Pancreas (tissue), 10 donors: ENCODE measurements at regions not wholly inside any gene's neighbourhood (a gene's known extent, or its start where the extent isn't known, plus 50 kb on each side); places are given as distances from the start of the nearest gene placed in this dataset.
A peak's percentile ranks its signal among the peaks of the same experiment; 100 is the strongest.

ENCODE experiments used
- ATAC-seq, 4 donors: fragments of 200-7000 bp; cut with Tn5 transposase; one replicate each; pipeline versions ENCODE4 v1.8.0 to v1.9.1; 2020; ENCODE audit warnings: mild to moderate bottlenecking in 4 of 4, moderate library complexity in 4 of 4
- DNase-seq, 6 donors: peaks; one replicate each; pipeline ENCODE4 v3.0.0-alpha.2; 2020
- FAIRE-seq: peaks from 2 replicates; lab custom pipeline; 2012; peaks lifted over from hg19 to GRCh38; lab: Jason Lieb, UNC
- H3K27ac ChIP-seq, 4 donors: fragments of 200-600 bp; sonication (generic); 1 replicate in 3 of 4; 2 replicates in 1 of 4; pipeline versions ENCODE4 v1.5.0 to v1.8.0; 2020
- H3K27me3 ChIP-seq, 4 donors: fragments of 200-600 bp; one replicate each; pipeline ENCODE4 v1.8.0; 2021
- H3K36me3 ChIP-seq, 3 donors: fragments of 200-600 bp; sonication (generic) in 1 of 3; one replicate each; pipeline versions ENCODE4 v1.5.0 to v1.8.0; 2020 to 2021
- H3K4me1 ChIP-seq, 3 donors: fragments of 200-600 bp; one replicate each; pipeline ENCODE4 v1.8.0; 2021
- H3K4me3 ChIP-seq, 4 donors: fragments of 200-600 bp; sonication (generic) in 2 of 4; one replicate each; pipeline versions ENCODE4 v1.5.0 to v1.8.0; 2020 to 2021
- H3K9me3 ChIP-seq, 4 donors: fragments of 200-600 bp; one replicate each; pipeline ENCODE4 v1.8.0; 2021
- WGBS, 2 donors: extraction: QIAGEN DNeasy Blood & Tissue Kit; methylation state at CpG; one replicate each; pipeline ENCODE4 v1.1.7; 2013; 5-methylcytosine and 5-hydroxymethylcytosine counted together
- intact Hi-C, 3 donors: fragments of 100-400 bp; cut with DNase I; formaldehyde crosslinking; loops; one replicate each; pipeline versions ENCODE4 v1.11.1 to v1.14.2; 2022
- TF ChIP-seq, protein P1 (sequence below), 4 donors: fragments of 200-600 bp; sonication (generic) in 3 of 4; IDR thresholded peaks; one replicate each; pipeline versions ENCODE4 v1.5.0 to v1.8.0; 2021; ENCODE audit warnings: antibody characterized with exemption in 4 of 4
- donor health status: healthy with polysubstance abuse.
- donor health status: DM: no; HTN: no; CAD: no; lungs with moderate emphysema.
- donor health status: DM: no; HTN: no; CAD: no.
- donor health status: control.
- donor health status: control.
- donor health status: Bipolar disorder and iron deficiency.
- donor health status: DM: yes; HTN: yes; CAD: no.
- donor health status: DM: no; HTN: no; CAD: no.
- donor health status: DM: no; HTN: no; CAD: no.
- donor health status: DM: yes; HTN: yes; CAD: no.

DNA sequence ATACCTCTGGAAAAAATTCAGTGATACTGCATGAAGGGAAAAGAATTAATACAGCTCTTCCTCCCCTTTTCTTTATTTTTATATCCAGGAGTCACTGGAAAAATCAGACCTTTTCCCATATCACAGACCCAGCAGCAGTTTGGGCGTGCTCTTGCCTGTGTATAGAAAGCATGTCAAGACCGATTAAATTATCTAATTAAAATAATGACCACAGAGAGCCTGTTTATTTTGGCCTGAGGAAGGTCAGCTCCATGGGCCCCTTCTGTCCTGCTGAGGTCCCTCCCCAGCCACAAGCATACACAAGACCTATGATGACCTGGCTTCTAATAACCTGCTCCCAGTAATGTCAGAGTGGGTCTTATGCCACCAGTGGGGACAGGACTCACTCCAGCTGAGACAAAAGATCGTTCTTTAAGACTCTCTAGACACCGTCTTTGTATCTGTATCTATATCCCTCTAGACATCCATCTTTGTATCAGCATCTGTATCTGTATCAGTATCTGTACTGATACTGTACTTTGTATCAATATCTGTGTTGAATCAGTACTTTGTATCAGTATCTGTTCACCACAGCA is 147.8 kb downstream of the VAPA start:
- Histone ChIP-seq H3K9me3 (no peaks in the 10 kb centered on the region), H3K4me1 (peaks cover 0 to 11% (median 0%) of the 10 kb centered on the region in 3 donors), H3K27ac (no peak overlapping the region), H3K36me3 (no peaks in the 10 kb centered on the region), H3K27me3 (no peaks in the 10 kb centered on the region), H3K4me3 (no peak overlapping the region)
- FAIRE-seq (no peak), ATAC-seq (no peak), DNase-seq (no peak)
- TF ChIP-seq, protein P1, sequence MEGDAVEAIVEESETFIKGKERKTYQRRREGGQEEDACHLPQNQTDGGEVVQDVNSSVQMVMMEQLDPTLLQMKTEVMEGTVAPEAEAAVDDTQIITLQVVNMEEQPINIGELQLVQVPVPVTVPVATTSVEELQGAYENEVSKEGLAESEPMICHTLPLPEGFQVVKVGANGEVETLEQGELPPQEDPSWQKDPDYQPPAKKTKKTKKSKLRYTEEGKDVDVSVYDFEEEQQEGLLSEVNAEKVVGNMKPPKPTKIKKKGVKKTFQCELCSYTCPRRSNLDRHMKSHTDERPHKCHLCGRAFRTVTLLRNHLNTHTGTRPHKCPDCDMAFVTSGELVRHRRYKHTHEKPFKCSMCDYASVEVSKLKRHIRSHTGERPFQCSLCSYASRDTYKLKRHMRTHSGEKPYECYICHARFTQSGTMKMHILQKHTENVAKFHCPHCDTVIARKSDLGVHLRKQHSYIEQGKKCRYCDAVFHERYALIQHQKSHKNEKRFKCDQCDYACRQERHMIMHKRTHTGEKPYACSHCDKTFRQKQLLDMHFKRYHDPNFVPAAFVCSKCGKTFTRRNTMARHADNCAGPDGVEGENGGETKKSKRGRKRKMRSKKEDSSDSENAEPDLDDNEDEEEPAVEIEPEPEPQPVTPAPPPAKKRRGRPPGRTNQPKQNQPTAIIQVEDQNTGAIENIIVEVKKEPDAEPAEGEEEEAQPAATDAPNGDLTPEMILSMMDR (IDR thresholded peaks at IDR 0.05) = no peak
- intact Hi-C loops = no loop called here
- 64 to 71% methylated on average over 4 of the region's 4 CpGs for WGBS, 2 donors

DNA sequence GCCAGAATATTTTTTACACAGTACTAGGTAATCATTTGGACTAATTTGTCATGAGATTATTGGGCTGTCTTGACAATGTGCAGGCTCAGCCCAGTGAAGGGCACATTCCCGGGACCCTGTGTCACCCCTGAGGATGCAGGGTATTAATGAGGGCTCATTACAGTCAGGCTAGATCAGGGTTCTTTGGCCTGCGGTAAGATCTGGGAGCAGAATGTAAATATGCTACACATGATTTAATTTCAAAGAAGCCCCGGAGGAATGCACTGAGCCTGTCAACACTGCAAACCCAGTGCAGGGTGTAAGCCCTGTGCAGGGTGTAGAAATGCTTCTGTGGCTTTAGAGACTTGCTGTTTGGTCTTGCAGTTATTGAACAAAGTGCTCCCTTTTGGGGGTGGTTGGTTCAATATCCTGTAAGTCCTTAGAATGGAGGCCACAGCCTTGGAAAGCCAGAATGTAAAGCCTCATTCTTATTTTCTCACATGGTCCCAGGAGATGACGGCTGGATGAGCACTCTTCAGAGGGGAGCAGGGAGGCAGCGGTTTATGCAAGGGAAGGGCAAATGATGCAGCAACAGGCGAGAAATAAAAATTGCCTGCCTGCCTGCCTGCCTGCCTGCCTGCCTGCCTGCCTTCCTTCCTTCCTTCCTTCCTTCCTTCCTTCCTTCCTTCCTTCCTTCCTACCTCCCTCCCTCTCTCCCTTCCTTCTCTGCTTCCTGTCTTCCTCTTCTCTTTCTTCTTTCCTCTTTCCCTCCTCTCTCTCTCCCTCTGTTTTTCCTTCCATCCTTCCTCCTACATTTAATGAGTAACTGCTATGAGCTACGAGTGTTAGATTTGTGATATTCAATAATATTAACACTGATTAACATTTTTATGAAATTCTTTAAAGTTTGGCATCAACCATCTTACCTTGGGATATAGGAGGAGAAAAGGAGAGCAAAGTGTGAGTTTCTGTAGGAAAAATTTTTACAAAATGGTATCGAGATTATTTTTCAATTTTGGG is 148.8 kb downstream of the VAPA start:
- intact Hi-C loops = no loop called here
- no peak overlapping the region for H3K4me3 ChIP-seq
- no peaks in the 10 kb centered on the region for H3K9me3 ChIP-seq
- no peaks in the 10 kb centered on the region for H3K27me3 ChIP-seq
- TF ChIP-seq, protein P1 (IDR thresholded peaks at IDR 0.05) = no peak
- no peaks in the 10 kb centered on the region for H3K36me3 ChIP-seq
- peaks cover 0 to 9% (median 0%) of the 10 kb centered on the region in 3 donors for H3K4me1 ChIP-seq
- FAIRE-seq (no peak), ATAC-seq (peak in 3 of 4 donors; percentile 31 to 68 (median 64)), DNase-seq (no peak)
- H3K27ac ChIP-seq = no peak overlapping the region
- 75 to 78% methylated on average over 8 of the region's 8 CpGs for WGBS, 2 donors

DNA sequence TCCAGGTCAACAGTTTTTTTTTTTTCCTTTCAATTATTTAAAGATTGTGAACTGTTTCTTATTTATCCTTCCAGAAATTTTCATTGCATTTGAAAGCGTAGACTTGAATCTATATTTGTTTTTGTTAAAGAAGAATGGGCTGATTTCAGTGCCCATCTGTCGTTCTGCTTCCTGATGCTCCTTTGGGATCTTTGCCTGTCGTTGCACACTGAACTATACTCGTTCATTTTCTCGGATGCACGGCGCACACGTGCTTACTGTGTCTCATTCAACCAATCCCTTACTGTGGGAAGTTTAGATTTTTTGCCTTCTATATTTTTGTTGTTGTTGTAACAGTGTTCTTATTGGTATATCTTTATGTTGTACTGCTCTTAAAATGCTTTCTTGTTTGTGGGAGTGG is 149.7 kb downstream of the VAPA start:
- intact Hi-C loops = no loop called here
- Histone ChIP-seq H3K36me3 (no peaks in the 10 kb centered on the region), H3K27me3 (no peaks in the 10 kb centered on the region), H3K4me3 (no peak overlapping the region), H3K4me1 (peaks cover 0 to under 1% (median 0%) of the 10 kb centered on the region in 3 donors), H3K9me3 (no peaks in the 10 kb centered on the region), H3K27ac (no peak overlapping the region)
- WGBS, 2 donors = 93% methylated on average over 8 of the region's 8 CpGs
- FAIRE-seq (no peak), DNase-seq (no peak), ATAC-seq (no peak)
- TF ChIP-seq, protein P1 (IDR thresholded peaks at IDR 0.05) = no peak

DNA sequence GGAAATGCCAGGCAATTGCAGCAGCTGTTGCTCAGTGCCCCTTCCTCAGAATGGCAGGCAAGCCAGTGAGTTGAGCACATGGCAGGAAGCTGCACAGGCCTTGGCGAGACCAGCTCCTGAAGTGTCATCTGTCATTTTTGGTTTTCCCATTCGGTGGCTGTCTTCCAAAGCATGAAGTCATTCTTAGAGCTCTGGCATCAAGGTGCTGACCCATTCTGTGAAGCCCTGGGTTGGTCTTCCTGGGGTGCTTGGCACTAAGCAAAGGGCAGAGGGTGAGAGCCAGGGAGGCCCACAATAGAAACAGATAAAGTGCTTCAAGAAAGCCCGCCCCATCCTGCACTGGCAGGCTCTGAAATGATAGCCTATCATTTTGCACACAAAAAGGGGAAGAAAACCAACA is 150.5 kb downstream of the VAPA start:
- intact Hi-C loops = no loop called here
- Histone ChIP-seq H3K4me3 (no peak overlapping the region), H3K36me3 (no peaks in the 10 kb centered on the region), H3K27ac (no peak overlapping the region), H3K9me3 (no peaks in the 10 kb centered on the region), H3K4me1 (no peaks in the 10 kb centered on the region), H3K27me3 (no peaks in the 10 kb centered on the region)
- no peak for FAIRE-seq
- ATAC-seq = peak in 1 of 4 donors; percentile 32
- WGBS, 2 donors = 58 to 59% methylated on average over 3 of the region's 3 CpGs
- TF ChIP-seq, protein P1 (IDR thresholded peaks at IDR 0.05) = no peak
- no peak for DNase-seq
